ENCODE measurements at regions not wholly inside any gene's neighbourhood (a gene's known extent, or its start where the extent isn't known, plus 50 kb on each side); places are given as distances from the start of the nearest gene placed in this dataset.
"Not testable (repeated sequence)": the region's sequence is repeated elsewhere in the genome, so short reads cannot be mapped to it uniquely, and the experiment has no call there.

DNA sequence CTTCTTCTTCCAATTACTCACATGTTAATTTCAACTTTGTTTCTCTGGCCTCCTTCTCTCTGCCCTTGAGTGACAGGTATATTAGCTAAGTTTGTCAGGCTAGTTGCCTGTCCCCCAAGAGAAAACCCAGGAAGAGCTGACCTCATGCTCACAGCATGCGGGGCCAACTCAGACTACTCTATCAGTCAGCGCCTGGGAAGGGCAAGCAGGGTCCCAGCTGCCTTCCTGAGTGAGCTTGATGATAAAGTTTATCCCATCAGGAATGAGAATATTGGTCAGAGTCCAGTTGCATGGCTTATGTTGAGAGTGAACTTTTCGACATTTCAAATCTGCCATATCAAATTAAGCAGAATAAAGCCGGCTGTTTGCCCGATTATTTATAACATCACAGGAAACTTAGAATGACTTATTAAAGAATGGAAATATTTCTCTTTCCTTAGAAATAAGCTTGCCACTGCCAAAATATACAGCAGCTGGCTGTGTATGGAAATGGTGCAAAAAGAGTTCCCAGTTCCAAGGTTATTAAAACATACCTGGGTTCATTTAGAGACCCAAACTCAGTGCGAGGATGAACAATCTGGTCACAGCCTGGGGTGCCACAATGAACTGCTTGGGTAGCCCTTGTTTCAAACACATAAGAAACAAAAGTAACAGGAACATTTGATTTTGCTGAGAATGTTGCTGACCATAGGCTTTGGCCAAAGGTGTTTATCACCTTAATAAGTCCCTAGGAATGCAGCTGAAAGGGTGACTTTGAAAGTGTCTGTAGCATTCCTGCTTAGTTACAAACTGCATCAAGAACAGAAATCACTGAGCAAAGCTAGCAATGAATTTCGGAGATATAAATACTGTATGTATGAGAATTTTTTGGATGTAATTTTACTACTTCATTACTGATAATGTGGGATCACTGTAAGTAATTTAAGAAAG is 1553.8 kb upstream of the FLRT2 start:
- DNase-seq (ENCODE audit: extremely low spot score) = no peak
- POLR2A ChIA-PET = no interaction called here
- CTCF ChIA-PET = no interaction called here
- TF ChIP-seq HDGF (IDR thresholded peaks at IDR 0.05; ENCODE audit: borderline replicate concordance) (no peak), ARNT (IDR thresholded peaks at IDR 0.05) (no peak), LEF1 (IDR thresholded peaks at IDR 0.05; ENCODE audit: borderline replicate concordance) (no peak), L3MBTL2 (conservative IDR thresholded peaks at IDR 0.05) (no peak), TARDBP (IDR thresholded peaks at IDR 0.05) (no peak), SP1 (IDR thresholded peaks at IDR 0.05) (no peak), SUZ12 (IDR thresholded peaks at IDR 0.05) (no peak), BHLHE40 (IDR thresholded peaks at IDR 0.05; ENCODE audit: borderline replicate concordance) (no peak)
- TF ChIP-seq, protein P1, sequence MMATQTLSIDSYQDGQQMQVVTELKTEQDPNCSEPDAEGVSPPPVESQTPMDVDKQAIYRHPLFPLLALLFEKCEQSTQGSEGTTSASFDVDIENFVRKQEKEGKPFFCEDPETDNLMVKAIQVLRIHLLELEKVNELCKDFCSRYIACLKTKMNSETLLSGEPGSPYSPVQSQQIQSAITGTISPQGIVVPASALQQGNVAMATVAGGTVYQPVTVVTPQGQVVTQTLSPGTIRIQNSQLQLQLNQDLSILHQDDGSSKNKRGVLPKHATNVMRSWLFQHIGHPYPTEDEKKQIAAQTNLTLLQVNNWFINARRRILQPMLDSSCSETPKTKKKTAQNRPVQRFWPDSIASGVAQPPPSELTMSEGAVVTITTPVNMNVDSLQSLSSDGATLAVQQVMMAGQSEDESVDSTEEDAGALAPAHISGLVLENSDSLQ (IDR thresholded peaks at IDR 0.05) = no peak

DNA sequence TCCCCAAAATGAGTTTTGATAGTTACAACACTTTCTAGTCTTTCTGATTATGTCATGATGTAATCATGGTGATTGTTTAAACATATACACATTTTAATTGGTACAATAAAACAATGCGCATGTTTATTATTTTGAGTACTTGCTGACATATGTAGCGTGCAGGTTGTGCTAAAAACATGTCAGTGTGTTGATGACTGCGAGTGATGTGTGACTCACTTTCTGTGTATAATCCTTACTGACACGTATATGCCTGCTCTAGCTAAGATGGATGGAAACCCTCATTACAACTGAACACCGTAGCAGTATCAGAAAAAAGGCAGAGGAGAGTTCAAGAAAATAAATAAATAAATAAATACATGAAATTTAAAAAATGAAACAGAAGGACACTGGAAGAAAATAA is 1552.4 kb upstream of the FLRT2 start:
- DNase-seq (ENCODE audit: extremely low spot score) = no peak
- CTCF ChIA-PET = no interaction called here
- POLR2A ChIA-PET = no interaction called here
- TF ChIP-seq TARDBP (IDR thresholded peaks at IDR 0.05) = no peak
- no peak for TF ChIP-seq ELF4 (IDR thresholded peaks at IDR 0.05)
- TF ChIP-seq NFRKB (IDR thresholded peaks at IDR 0.05) = no peak
- no peak for TF ChIP-seq SUZ12 (IDR thresholded peaks at IDR 0.05)
- no peak for TF ChIP-seq FOXK2 (IDR thresholded peaks at IDR 0.05)
- no peak for TF ChIP-seq ZNF384 (IDR thresholded peaks at IDR 0.05)
- no peak for TF ChIP-seq SP1 (IDR thresholded peaks at IDR 0.05)
- TF ChIP-seq FOXM1 (IDR thresholded peaks at IDR 0.05; ENCODE audit: borderline replicate concordance) = no peak
- no peak for TF ChIP-seq LEF1 (IDR thresholded peaks at IDR 0.05; ENCODE audit: borderline replicate concordance)
- TF ChIP-seq FOXA1 (IDR thresholded peaks at IDR 0.05) = no peak
- TF ChIP-seq, protein P1 (IDR thresholded peaks at IDR 0.05) = no peak
- no peak for TF ChIP-seq L3MBTL2 (conservative IDR thresholded peaks at IDR 0.05)
- no peak for TF ChIP-seq HDGF (IDR thresholded peaks at IDR 0.05; ENCODE audit: borderline replicate concordance)
- no peak for TF ChIP-seq BHLHE40 (IDR thresholded peaks at IDR 0.05; ENCODE audit: borderline replicate concordance)
- no peak for TF ChIP-seq CTBP1 (IDR thresholded peaks at IDR 0.05; ENCODE audit: borderline replicate concordance)

DNA sequence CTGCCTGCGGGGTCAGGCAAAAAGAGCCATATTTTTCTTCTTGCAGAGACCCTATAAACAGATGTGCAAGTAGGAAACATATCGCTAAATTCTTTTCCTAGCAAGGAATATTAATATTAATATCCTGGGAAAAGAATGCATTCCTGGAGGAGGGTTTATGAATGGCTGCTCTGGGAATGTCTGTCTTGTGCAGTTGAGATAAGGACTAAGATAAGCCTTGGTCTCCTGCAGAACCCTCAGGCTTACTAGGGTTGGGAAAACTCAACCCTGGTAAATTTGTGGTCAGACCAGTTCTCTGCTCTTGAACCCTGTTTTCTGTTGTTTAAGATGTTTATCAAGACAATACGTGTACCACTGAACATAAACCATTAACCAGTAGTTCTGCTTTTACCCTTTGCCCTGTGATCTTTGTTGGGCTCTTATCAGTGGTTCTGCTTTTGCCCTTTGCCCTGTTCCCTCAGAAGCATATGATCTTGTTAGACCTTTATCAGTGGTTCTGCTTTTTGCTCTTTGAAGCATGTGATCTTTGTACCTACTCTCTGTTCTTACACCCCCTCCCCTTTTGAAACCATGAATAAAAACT is 1548.2 kb upstream of the FLRT2 start:
- POLR2A ChIA-PET, CTCF ChIA-PET: not testable (repeated sequence)

DNA sequence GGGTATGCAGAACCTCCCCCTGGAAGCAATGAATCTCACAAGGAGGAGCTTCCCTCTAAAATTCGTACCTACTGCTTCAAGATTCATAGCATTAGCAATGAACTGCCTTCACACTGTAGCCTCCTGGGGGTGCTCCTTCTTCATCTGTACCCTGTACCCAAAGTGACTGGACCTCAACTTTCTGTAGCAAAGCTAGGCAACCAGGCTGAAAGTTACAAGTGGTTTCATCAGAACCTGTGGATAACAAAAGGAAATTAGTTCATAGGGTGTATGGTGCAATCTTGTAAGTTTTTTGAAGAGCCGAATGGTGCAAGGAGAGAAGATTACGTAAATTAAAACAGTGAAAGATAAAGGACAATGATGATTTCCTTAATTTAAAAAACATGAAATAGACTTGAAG is 1541.7 kb upstream of the FLRT2 start:
- no peak for DNase-seq (ENCODE audit: extremely low spot score)
- TF ChIP-seq FOXM1 (IDR thresholded peaks at IDR 0.05; ENCODE audit: borderline replicate concordance) = no peak
- no peak for TF ChIP-seq LEF1 (IDR thresholded peaks at IDR 0.05; ENCODE audit: borderline replicate concordance)
- no peak for TF ChIP-seq CTBP1 (IDR thresholded peaks at IDR 0.05; ENCODE audit: borderline replicate concordance)
- no peak for TF ChIP-seq L3MBTL2 (conservative IDR thresholded peaks at IDR 0.05)
- TF ChIP-seq HDGF (IDR thresholded peaks at IDR 0.05; ENCODE audit: borderline replicate concordance) = no peak
- no peak for TF ChIP-seq BHLHE40 (IDR thresholded peaks at IDR 0.05; ENCODE audit: borderline replicate concordance)
- no peak for TF ChIP-seq FOXK2 (IDR thresholded peaks at IDR 0.05)
- no peak for TF ChIP-seq ARNT (IDR thresholded peaks at IDR 0.05)
- TF ChIP-seq, protein P1 (IDR thresholded peaks at IDR 0.05) = no peak
- no peak for TF ChIP-seq NFRKB (IDR thresholded peaks at IDR 0.05)
- TF ChIP-seq FOXA1 (IDR thresholded peaks at IDR 0.05) = no peak
- no peak for TF ChIP-seq SUZ12 (IDR thresholded peaks at IDR 0.05)
- no peak for TF ChIP-seq ZNF384 (IDR thresholded peaks at IDR 0.05)
- no peak for TF ChIP-seq ELF4 (IDR thresholded peaks at IDR 0.05)
- no peak for TF ChIP-seq SP1 (IDR thresholded peaks at IDR 0.05)
- TF ChIP-seq TARDBP (IDR thresholded peaks at IDR 0.05) = no peak
- POLR2A ChIA-PET = no interaction called here
- CTCF ChIA-PET = no interaction called here

More for the DNA sequence above, 1548.2 kb upstream of the FLRT2 start:
- not testable (repeated sequence) for DNase-seq (ENCODE audit: extremely low spot score)

DNA sequence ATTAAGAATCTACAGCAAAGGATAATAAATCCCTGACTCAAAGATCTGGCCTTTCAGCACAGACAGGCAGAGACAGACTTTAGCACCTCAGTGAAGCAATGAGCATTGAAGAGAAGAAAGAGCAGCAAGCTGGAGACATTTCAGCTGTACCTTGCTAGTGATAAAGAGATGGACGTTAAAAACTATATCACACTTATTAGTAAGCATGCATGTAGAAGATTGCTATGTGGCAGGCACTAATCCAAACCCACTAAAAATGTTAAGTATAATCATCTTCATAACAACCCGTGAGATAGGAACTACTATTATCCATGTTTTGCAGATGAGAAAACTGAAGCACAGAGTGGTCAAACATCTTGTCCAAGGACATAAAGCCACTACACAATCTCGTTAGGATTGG is 1538.3 kb upstream of the FLRT2 start:
- DNase-seq (ENCODE audit: extremely low spot score) = no peak
- TF ChIP-seq ELF4 (IDR thresholded peaks at IDR 0.05) (no peak), BHLHE40 (IDR thresholded peaks at IDR 0.05; ENCODE audit: borderline replicate concordance) (no peak), TARDBP (IDR thresholded peaks at IDR 0.05) (no peak), SP1 (IDR thresholded peaks at IDR 0.05) (no peak), ARNT (IDR thresholded peaks at IDR 0.05) (no peak), CTBP1 (IDR thresholded peaks at IDR 0.05; ENCODE audit: borderline replicate concordance) (no peak), L3MBTL2 (conservative IDR thresholded peaks at IDR 0.05) (no peak), ZNF384 (IDR thresholded peaks at IDR 0.05) (no peak), FOXM1 (IDR thresholded peaks at IDR 0.05; ENCODE audit: borderline replicate concordance) (no peak), FOXK2 (IDR thresholded peaks at IDR 0.05) (no peak), FOXA1 (IDR thresholded peaks at IDR 0.05) (no peak), NFRKB (IDR thresholded peaks at IDR 0.05) (no peak)
- TF ChIP-seq, protein P1 (IDR thresholded peaks at IDR 0.05) = no peak
- ChIA-PET POLR2A (no interaction called here), CTCF (no interaction called here)
